K562 (cell line): ENCODE measurements at regions not wholly inside any gene's neighbourhood (a gene's known extent, or its start where the extent isn't known, plus 50 kb on each side); places are given as distances from the start of the nearest gene placed in this dataset.

ENCODE experiments used
- ATAC-seq: fragments of 200-7000 bp; cut with Tn5 transposase; 3 replicates; pipeline ENCODE4 v1.9.1; 2020; ENCODE audit warnings: moderate library complexity
- BruUV-seq: library from RNA; stranded (reverse); fragments of 400-500 nt; replicated peaks from 2 replicates; lab custom pipeline; 2021; lab: Mats Ljungman, UMichigan
- CTCF ChIA-PET: fragments of 300-600 bp; formaldehyde crosslinking; extraction: SDS; loops from one replicate; lab custom pipeline; 2021; ENCODE audit warnings: low intra/inter-chr PET ratio; lab: Yijun Ruan, JAX
- POLR2A ChIA-PET: fragments of 300-600, 350-650 bp; sonication (Branson Sonifier 250); formaldehyde crosslinking; extraction: SDS; loops from one replicate; lab custom pipeline; 2021; ENCODE audit warnings: antibody characterized with exemption, inconsistent platforms; lab: Yijun Ruan, JAX
- DNase-seq, 4 experiments: peaks; one replicate each; pipeline versions ENCODE4 v3.0.0 to v3.0.0-alpha.2; 2011 to 2018; ENCODE audit warnings: low spot score in 3 of 4, mixed read lengths in 3 of 4; ENCODE audit errors: extremely low read depth in 1 of 4
- FAIRE-seq: peaks from 2 replicates; lab custom pipeline; 2011; peaks lifted over from hg19 to GRCh38; lab: Jason Lieb, UNC
- H2AFZ ChIP-seq: 2 replicates; pipeline ENCODE4 v1.6.0; 2011; ENCODE audit warnings: low read depth, low read length, control low read depth, inconsistent platforms
- H3K27ac ChIP-seq: fragments of 200-600 bp; 3 replicates; pipeline ENCODE4 v1.8.0; 2011; ENCODE audit warnings: low read depth, mild to moderate bottlenecking, control low read depth, inconsistent platforms, low read length, moderate library complexity, mixed read lengths; ENCODE audit errors: extremely low read depth
- H3K27me3 ChIP-seq, 2 experiments: fragments of 300-600 bp in 1 of 2; 2 replicates in 1 of 2; 3 replicates in 1 of 2; pipeline versions ENCODE4 v1.6.0 to v1.8.0; 2011; ENCODE audit warnings: inconsistent platforms in 2 of 2, low read length in 2 of 2, mild to moderate bottlenecking in 1 of 2, mixed read lengths in 1 of 2, moderate library complexity in 1 of 2; ENCODE audit not compliant: control insufficient read depth in 2 of 2, insufficient read depth in 2 of 2
- H3K36me3 ChIP-seq: fragments of 300-600 bp; 3 replicates; pipeline ENCODE4 v1.8.0; 2011; ENCODE audit warnings: mild to moderate bottlenecking, low read length, inconsistent platforms; ENCODE audit not compliant: control insufficient read depth, insufficient read depth
- H3K4me1 ChIP-seq, 2 experiments: fragments of 200-600 bp in 1 of 2; replicated peaks in 1 of 2; 2 replicates in 1 of 2; 3 replicates in 1 of 2; pipeline versions ENCODE4 v1.5.1 to v1.8.0; 2011; ENCODE audit warnings: inconsistent platforms in 2 of 2, low read length in 2 of 2, mild to moderate bottlenecking in 1 of 2, mixed read lengths in 1 of 2, moderate library complexity in 1 of 2; ENCODE audit not compliant: control insufficient read depth in 2 of 2, insufficient read depth in 2 of 2
- H3K4me2 ChIP-seq: 2 replicates; pipeline ENCODE4 v1.6.1; 2011; ENCODE audit warnings: low read length, control low read depth, inconsistent platforms, mixed read lengths; ENCODE audit not compliant: insufficient read depth
- H3K4me3 ChIP-seq: fragments of 200-600 bp; sonication (generic), shearing (Covaris generic); 2 replicates; pipeline ENCODE4 v1.5.1; 2016; ENCODE audit warnings: control low read depth, inconsistent platforms
- H3K79me2 ChIP-seq: fragments of 200-600 bp; 3 replicates; pipeline ENCODE4 v1.8.0; 2011; ENCODE audit warnings: low read length, inconsistent platforms; ENCODE audit not compliant: control insufficient read depth, insufficient read depth
- H3K9ac ChIP-seq, 2 experiments: 2 replicates each; pipeline versions ENCODE4 v1.6.0 to v1.6.1; 2011; ENCODE audit warnings: low read depth in 2 of 2, low read length in 2 of 2, control low read depth in 1 of 2, inconsistent platforms in 1 of 2, mild to moderate bottlenecking in 1 of 2, mixed read lengths in 1 of 2; ENCODE audit not compliant: insufficient read depth in 1 of 2
- H3K9me1 ChIP-seq: one replicate; pipeline ENCODE4 v1.6.0; 2011; ENCODE audit warnings: inconsistent platforms, mild to moderate bottlenecking, low read length, moderate library complexity; ENCODE audit not compliant: control insufficient read depth, insufficient read depth
- H3K9me3 ChIP-seq: replicated peaks from 2 replicates; pipeline ENCODE4 v1.5.1; 2011; ENCODE audit warnings: low read depth, low read length, inconsistent platforms; ENCODE audit not compliant: control insufficient read depth, insufficient read depth
- H4K20me1 ChIP-seq: replicated peaks from 2 replicates; pipeline ENCODE4 v1.6.1; 2011; ENCODE audit warnings: low read length, inconsistent platforms, mixed read lengths; ENCODE audit not compliant: control insufficient read depth, insufficient read depth
- ADNP ChIP-seq: fragments of 200-800 bp; sonication (Bioruptor generic); IDR thresholded peaks from 2 replicates; pipeline ENCODE4 v1.6.1; 2016; ENCODE audit warnings: missing genetic modification characterization, missing compliant biosample characterization
- CXXC5 ChIP-seq: fragments of 250-450 bp; sonication (Bioruptor Pico); IDR thresholded peaks from 2 replicates; pipeline ENCODE4 v1.8.0; 2022; ENCODE audit warnings: inconsistent platforms, mild to moderate bottlenecking, moderate library complexity
- DEAF1 ChIP-seq: fragments of 450-650 bp; formaldehyde crosslinking; IDR thresholded peaks from 2 replicates; pipeline ENCODE4 v1.4.0; 2020; ENCODE audit warnings: mild to moderate bottlenecking, moderate library complexity
- FOXJ3 ChIP-seq: sonication (generic); formaldehyde crosslinking; IDR thresholded peaks from 2 replicates; pipeline ENCODE4 v1.4.0; 2020; ENCODE audit warnings: mild to moderate bottlenecking, missing genetic modification reagents
- FOXM1 ChIP-seq, 2 experiments: fragments of 450-650 bp in 1 of 2; sonication (generic) in 1 of 2; formaldehyde crosslinking in 1 of 2; IDR thresholded peaks; 2 replicates each; pipeline versions ENCODE4 v1.6.1 to v1.9.0; 2017 to 2022; ENCODE audit warnings: low read depth in 2 of 2, mild to moderate bottlenecking in 2 of 2, missing genetic modification reagents in 1 of 2, moderate library complexity in 1 of 2
- GATAD2B ChIP-seq: fragments of 450-650 bp; IDR thresholded peaks from 2 replicates; pipeline ENCODE4 v1.6.1; 2017; ENCODE audit warnings: mild to moderate bottlenecking, borderline replicate concordance
- HSF4 ChIP-seq: fragments of 250-450 bp; sonication (Bioruptor Pico); IDR thresholded peaks from 2 replicates; pipeline ENCODE4 v2.1.2; 2022; ENCODE audit warnings: mild to moderate bottlenecking, moderate library complexity, borderline replicate concordance
- MXI1 ChIP-seq: IDR thresholded peaks from 2 replicates; pipeline ENCODE4 v1.6.1; 2011; ENCODE audit warnings: low read depth, mild to moderate bottlenecking, improper control_type of control experiment, low read length
- NR2C1 ChIP-seq, 2 experiments: fragments of 450-650 bp; IDR thresholded peaks; 2 replicates each; pipeline ENCODE4 v1.6.1; 2017; ENCODE audit warnings: mild to moderate bottlenecking in 2 of 2, antibody characterized with exemption in 1 of 2, inconsistent platforms in 1 of 2, missing compliant biosample characterization in 1 of 2, missing genetic modification characterization in 1 of 2
- NRF1 ChIP-seq, 2 experiments: fragments of 450-650 bp; IDR thresholded peaks in 1 of 2; conservative IDR thresholded peaks in 1 of 2; 2 replicates each; pipeline ENCODE4 v1.6.1; 2014; ENCODE audit warnings: mild to moderate bottlenecking in 2 of 2
- PYGO2 ChIP-seq: fragments of 450-650 bp; IDR thresholded peaks from 2 replicates; pipeline ENCODE4 v1.6.1; 2016; ENCODE audit warnings: mild to moderate bottlenecking, missing genetic modification characterization, moderate library complexity, missing compliant biosample characterization
- TGIF2 ChIP-seq: sonication (generic); formaldehyde crosslinking; IDR thresholded peaks from 2 replicates; pipeline ENCODE4 v1.8.1; 2022; ENCODE audit warnings: mild to moderate bottlenecking, missing genetic modification reagents, moderate library complexity
- ZEB2 ChIP-seq: fragments of 450-650 bp; IDR thresholded peaks from 2 replicates; pipeline ENCODE4 v1.6.1; 2016
- WGBS: fragments of 100-300 bp; shearing (Covaris generic); methylation state at CpG from one replicate; pipeline ENCODE4 v1.1.6; 2016; ENCODE audit warnings: low coverage, mixed read lengths; ENCODE audit not compliant: insufficient coverage; ENCODE audit errors: missing lambda C conversion rate; 5-methylcytosine and 5-hydroxymethylcytosine counted together
- in situ Hi-C: fragments of 300-500 bp; cut with MboI; formaldehyde crosslinking; loops from 4 replicates; pipeline ENCODE4 v1.15.0; 2018; ENCODE audit warnings: inconsistent platforms, mixed read lengths
- intact Hi-C: fragments of 100-400 bp; cut with micrococcal nuclease; formaldehyde crosslinking; loops from 2 replicates; pipeline ENCODE4 v1.14.2; 2022

GRCh38 chr13:38166116-38166515, 183.5 kb upstream of the UFM1 start:
- intact Hi-C loops = no loop called here
- Histone ChIP-seq H3K9ac (no peak overlapping the region), H3K9me1 (no peaks in the 10 kb centered on the region), H3K27me3 (no peaks in the 10 kb centered on the region), H3K79me2 (no peaks in the 10 kb centered on the region), H3K36me3 (no peaks in the 10 kb centered on the region), H3K4me2 (no peak overlapping the region), H3K27ac (no peak overlapping the region), H3K9me3 (no peaks in the 10 kb centered on the region), H4K20me1 (no peaks in the 10 kb centered on the region), H3K4me3 (no peak overlapping the region), H3K4me1 (no peaks in the 10 kb centered on the region), H2AFZ (no peak overlapping the region)
- POLR2A ChIA-PET = no interaction called here
- in situ Hi-C loops = no loop called here
- FAIRE-seq (no peak), DNase-seq (no peak), ATAC-seq (no peak)
- CTCF ChIA-PET = no interaction called here
- TF ChIP-seq CXXC5 (CRISPR knock-in tag) (no peak), FOXM1 (IDR thresholded peaks at IDR 0.05; ENCODE audit: low read depth) (no peak), FOXM1 (CRISPR knock-in tag; IDR thresholded peaks at IDR 0.05; ENCODE audit: low read depth) (no peak), HSF4 (CRISPR knock-in tag) (no peak), DEAF1 (CRISPR knock-in tag) (no peak), NR2C1 (IDR thresholded peaks at IDR 0.05) (no peak), NR2C1 (tag; IDR thresholded peaks at IDR 0.05) (no peak), TGIF2 (no peak), FOXJ3 (CRISPR knock-in tag) (no peak), ZEB2 (no peak), ADNP (no peak), PYGO2 (tag) (no peak), GATAD2B (no peak), MXI1 (no peak), NRF1 (conservative IDR thresholded peaks at IDR 0.05 in 1 of 2, IDR thresholded peaks at IDR 0.05 in 1 of 2) (no peak)
- no TSS peak for BruUV-seq
- WGBS = 0% methylated on average over 2 of the region's 2 CpGs
